Right lobe of liver (tissue), 4 donors: ENCODE measurements at regions not wholly inside any gene's neighbourhood (a gene's known extent, or its start where the extent isn't known, plus 50 kb on each side); places are given as distances from the start of the nearest gene placed in this dataset.

ENCODE experiments used
- POLR2A ChIP-seq: fragments of 450-650 bp; IDR thresholded peaks from one replicate; pipeline ENCODE4 v1.6.1; 2017; ENCODE audit warnings: antibody characterized with exemption, mild to moderate bottlenecking
- TF ChIP-seq, protein P1 (sequence below), 4 donors: fragments of 200-600 bp in 3 of 4; fragments of 450-650 bp in 1 of 4; IDR thresholded peaks; one replicate each; pipeline versions ENCODE4 v1.5.1 to v1.8.0; 2016 to 2022; ENCODE audit warnings: antibody characterized with exemption in 4 of 4, mild to moderate bottlenecking in 2 of 4
- donor health status: DM: no; HTN: no; CAD: no.
- donor health status: DM: no; HTN: no; CAD: no.
- donor health status: DM: no; HTN: yes; CAD: no.

DNA sequence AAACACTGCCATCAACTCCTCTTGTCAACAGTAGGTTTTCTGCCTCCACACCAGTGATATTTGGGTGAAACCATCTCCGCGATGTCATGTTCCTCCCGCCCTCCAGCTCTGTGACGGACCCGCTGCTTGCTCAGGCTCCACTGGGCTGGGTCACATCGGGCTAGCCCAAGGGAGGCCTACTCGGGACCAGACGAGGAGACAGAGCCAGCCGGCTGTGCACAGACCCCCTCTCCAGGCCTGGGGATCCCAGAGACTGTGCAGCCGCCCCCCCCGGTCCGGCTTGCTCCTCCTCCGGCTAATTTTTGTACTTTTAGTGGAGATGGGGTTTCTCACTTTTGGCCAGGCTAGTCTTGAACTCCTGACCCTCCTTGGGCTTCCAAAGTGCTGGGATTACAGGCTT is 202.4 kb upstream of the PRDM9 start:
- TF ChIP-seq, protein P1, sequence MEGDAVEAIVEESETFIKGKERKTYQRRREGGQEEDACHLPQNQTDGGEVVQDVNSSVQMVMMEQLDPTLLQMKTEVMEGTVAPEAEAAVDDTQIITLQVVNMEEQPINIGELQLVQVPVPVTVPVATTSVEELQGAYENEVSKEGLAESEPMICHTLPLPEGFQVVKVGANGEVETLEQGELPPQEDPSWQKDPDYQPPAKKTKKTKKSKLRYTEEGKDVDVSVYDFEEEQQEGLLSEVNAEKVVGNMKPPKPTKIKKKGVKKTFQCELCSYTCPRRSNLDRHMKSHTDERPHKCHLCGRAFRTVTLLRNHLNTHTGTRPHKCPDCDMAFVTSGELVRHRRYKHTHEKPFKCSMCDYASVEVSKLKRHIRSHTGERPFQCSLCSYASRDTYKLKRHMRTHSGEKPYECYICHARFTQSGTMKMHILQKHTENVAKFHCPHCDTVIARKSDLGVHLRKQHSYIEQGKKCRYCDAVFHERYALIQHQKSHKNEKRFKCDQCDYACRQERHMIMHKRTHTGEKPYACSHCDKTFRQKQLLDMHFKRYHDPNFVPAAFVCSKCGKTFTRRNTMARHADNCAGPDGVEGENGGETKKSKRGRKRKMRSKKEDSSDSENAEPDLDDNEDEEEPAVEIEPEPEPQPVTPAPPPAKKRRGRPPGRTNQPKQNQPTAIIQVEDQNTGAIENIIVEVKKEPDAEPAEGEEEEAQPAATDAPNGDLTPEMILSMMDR (IDR thresholded peaks at IDR 0.05): no peak
- TF ChIP-seq POLR2A: no peak
